ENCODE measurements at regions not wholly inside any gene's neighbourhood (a gene's known extent, or its start where the extent isn't known, plus 50 kb on each side); places are given as distances from the start of the nearest gene placed in this dataset.

DNA sequence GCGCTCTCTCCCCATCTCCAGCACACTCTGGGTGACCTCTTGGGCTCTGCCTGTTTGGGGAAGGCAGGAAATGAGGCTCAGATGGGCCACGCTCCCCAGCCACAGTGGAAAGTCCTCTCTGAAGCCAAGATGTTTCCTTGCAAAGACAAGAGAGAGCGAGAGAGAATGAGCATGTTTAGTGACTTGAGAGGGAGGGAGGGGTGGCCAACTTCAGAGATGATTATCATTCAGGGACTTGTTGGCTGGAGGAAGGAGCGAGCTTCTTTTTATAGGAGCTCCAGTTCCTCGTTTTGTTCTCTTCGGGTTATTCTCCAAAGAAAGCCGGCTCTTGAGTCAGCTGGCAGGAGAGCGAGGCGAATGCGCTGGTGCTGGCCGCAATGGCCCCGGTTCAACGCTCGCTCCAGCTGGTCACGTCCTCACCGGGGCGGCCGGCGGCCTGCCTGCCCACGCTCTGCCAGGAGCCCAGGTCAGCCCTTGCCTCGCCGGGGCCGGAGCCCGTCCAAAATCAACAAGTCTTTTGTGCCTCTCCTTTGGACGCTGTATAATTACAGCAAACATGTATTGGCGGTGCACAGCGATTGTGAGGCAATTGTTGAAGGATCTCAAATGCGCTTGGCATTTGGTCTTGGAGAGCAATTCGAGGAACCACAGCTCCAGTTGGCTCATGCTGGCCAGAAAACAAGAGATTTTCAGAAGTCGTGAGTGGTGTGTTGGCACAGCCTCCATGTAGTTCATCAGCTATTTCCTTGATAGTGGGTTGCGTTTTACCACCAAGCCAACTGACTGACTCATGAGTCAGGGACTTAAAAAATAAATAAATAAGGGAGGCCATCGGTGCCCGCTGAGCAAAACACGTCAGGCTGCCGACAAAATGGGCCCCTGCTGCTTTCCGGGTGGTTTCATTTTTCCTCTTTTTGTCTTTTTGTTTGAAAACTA, 288.6 kb downstream of the UACA start:
- TF ChIP-seq EP300 (conservative IDR thresholded peaks at IDR 0.05; ENCODE audit: poor library complexity, severe bottlenecking), result no peak
- TF ChIP-seq, protein P1, sequence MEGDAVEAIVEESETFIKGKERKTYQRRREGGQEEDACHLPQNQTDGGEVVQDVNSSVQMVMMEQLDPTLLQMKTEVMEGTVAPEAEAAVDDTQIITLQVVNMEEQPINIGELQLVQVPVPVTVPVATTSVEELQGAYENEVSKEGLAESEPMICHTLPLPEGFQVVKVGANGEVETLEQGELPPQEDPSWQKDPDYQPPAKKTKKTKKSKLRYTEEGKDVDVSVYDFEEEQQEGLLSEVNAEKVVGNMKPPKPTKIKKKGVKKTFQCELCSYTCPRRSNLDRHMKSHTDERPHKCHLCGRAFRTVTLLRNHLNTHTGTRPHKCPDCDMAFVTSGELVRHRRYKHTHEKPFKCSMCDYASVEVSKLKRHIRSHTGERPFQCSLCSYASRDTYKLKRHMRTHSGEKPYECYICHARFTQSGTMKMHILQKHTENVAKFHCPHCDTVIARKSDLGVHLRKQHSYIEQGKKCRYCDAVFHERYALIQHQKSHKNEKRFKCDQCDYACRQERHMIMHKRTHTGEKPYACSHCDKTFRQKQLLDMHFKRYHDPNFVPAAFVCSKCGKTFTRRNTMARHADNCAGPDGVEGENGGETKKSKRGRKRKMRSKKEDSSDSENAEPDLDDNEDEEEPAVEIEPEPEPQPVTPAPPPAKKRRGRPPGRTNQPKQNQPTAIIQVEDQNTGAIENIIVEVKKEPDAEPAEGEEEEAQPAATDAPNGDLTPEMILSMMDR (IDR thresholded peaks at IDR 0.05; ENCODE audit: poor library complexity, severe bottlenecking), result no peak

Measured in neural cell (in vitro differentiated cells).